ENCODE measurements at regions not wholly inside any gene's neighbourhood (a gene's known extent, or its start where the extent isn't known, plus 50 kb on each side); places are given as distances from the start of the nearest gene placed in this dataset.
A peak's percentile ranks its signal among the peaks of the same experiment; 100 is the strongest.
"Not testable (repeated sequence)": the region's sequence is repeated elsewhere in the genome, so short reads cannot be mapped to it uniquely, and the experiment has no call there.

GRCh38 chr11:38721586-38722315, 2123.7 kb upstream of the RAG2 start:
- no peak for DNase-seq (ENCODE audit: low spot score)

- no peak for DNase-seq (ENCODE audit: low spot score)
Measured at GRCh38 chr11:38718659-38719058, 2120.6 kb upstream of the RAG2 start.

DNA sequence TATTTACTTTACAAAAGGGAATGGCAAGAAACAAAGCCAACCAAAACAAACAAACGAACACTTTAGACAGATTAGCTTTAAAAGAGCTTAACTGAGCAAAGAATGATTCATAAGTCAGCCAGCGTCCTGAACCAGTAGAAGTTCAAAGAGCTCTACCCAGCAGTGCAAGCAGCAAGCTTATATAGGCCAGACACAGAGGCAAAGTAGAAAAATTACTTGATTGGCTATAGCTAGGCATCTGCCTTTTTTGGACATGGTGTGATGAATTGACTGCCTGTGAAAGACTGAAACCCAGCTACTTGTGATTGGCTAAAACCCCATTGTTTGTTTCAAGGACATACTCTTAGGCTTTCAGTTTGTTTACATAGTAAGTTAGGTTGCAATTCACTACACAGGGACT, 2120.0 kb upstream of the RAG2 start:
- no peak for DNase-seq (ENCODE audit: low spot score)

- DNase-seq (ENCODE audit: low spot score) = no peak
Measured at GRCh38 chr11:38711110-38711509, 2113.1 kb upstream of the RAG2 start.

DNA sequence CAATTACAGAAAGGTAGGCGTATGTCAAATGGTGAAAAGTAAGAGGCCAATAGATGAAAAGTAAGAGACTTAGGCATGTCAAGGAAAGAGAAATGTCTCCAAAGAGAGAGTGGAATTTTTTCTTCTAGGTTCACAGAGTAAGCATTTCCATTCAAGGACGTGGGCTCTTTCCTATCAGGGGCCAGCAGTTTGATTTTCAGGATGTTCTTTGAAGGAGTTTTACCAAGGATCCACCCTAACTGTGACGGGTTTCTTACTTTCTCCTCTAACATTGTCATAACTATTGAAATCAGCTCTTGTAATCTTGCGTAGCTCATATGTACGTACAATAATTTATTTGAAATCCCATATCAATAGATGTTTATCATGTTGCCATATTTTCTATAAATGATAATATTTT, 2112.2 kb upstream of the RAG2 start:
- no peak for DNase-seq (ENCODE audit: low spot score)

DNA sequence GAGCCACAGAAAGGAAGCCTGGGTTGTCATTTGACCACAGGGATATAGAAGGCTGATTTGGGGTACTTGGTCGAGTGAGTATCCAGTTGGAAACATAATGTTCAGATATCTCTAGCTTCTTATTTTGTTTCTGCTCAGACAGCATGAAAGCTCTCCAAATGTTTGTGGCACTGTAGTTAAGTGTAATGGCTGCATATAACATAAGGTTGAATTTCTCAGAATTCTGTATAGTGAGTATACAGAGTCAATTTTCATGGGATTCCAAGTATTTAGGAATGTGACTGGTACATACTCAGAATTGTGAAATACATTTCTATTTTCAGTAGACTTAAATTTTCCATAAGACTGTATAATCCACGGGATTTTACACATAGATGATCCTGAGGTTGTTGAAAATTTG, 2102.1 kb upstream of the RAG2 start:
- no peak for DNase-seq (ENCODE audit: low spot score)

GRCh38 chr11:38693306-38693705, 2095.3 kb upstream of the RAG2 start:
- DNase-seq (ENCODE audit: low spot score) = no peak

GRCh38 chr11:38690211-38690610, 2092.2 kb upstream of the RAG2 start:
- DNase-seq (ENCODE audit: low spot score) = not testable (repeated sequence)

GRCh38 chr11:38687008-38687407, 2089.0 kb upstream of the RAG2 start:
- no peak for DNase-seq (ENCODE audit: low spot score)

DNA sequence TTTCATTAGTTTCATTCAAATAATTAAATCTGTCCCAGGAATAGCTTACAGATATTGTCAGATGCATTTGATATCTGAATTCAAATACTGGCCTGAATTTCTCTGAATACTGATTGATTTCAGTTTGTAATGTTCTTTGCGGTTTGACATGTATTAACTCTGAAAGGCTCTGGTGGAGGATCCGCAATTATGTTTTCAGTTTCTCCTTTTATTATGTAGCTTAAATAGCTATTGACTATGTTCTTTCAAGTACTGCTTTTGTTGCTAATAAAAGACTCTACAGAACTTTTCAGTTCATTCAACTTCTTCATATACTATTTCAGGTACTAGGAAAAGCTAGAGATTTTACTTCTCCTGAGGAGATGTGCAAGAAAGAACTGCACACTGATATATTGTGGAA, 2085.4 kb upstream of the RAG2 start:
- no peak for DNase-seq (ENCODE audit: low spot score)

DNA sequence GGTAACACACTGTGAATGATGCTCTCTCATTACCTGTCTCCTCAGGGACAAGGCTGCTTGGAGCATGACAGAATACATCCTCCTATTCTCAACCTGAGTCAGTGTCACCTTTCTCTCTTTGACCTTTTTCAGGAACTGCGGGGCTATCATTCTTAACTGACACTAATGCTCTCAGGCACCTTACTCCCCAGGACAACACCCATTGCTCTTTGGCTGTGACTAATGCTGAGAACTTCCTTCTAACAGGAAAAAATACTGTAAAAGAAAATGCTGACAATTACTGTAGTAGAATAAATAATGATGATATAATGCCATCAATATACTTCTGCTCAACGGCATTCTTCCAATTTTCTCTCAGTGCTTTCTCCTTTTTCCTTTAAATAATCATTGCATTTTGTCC, 2082.7 kb upstream of the RAG2 start:
- no peak for DNase-seq (ENCODE audit: low spot score)

GRCh38 chr11:38680166-38680565, 2082.1 kb upstream of the RAG2 start:
- no peak for DNase-seq (ENCODE audit: low spot score)

- DNase-seq (ENCODE audit: low spot score) = no peak
Measured at GRCh38 chr11:38672445-38672844, 2074.4 kb upstream of the RAG2 start.

- DNase-seq (ENCODE audit: low spot score) = no peak
Measured at GRCh38 chr11:38667359-38667758, 2069.3 kb upstream of the RAG2 start.

GRCh38 chr11:38648604-38649003, 2050.6 kb upstream of the RAG2 start:
- DNase-seq (ENCODE audit: low spot score) = no peak

DNA sequence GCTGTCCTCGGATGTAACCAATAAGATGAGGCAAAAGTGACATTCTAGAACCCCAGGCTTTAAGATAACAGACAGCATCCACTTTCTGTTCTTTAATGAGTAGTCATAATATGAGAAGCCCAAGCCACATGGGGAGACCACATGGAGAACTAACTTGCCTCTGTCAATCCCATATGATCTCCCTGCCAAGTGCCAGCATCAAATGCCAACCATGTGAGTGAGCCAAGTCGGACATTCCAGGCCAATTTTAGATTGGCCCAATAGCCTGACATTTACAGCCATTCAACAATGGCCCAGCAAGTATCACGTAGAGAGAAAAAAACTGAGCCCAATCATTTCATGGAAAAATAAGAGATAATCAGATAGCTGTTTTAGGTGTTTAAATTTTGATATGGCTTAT, 2048.3 kb upstream of the RAG2 start:
- no peak for DNase-seq (ENCODE audit: low spot score)

- no peak for DNase-seq (ENCODE audit: low spot score)
Measured at GRCh38 chr11:38640854-38641253, 2042.8 kb upstream of the RAG2 start.

GRCh38 chr11:38612701-38613100, 2014.7 kb upstream of the RAG2 start:
- no peak for DNase-seq (ENCODE audit: low spot score)

- not testable (repeated sequence) for DNase-seq (ENCODE audit: low spot score)
Measured at GRCh38 chr11:38601371-38601770, 2003.3 kb upstream of the RAG2 start.

GRCh38 chr11:38598418-38598817, 2000.4 kb upstream of the RAG2 start:
- DNase-seq (ENCODE audit: low spot score) = peak; percentile 29

GRCh38 chr11:38595359-38596016, 1997.5 kb upstream of the RAG2 start:
- DNase-seq (ENCODE audit: low spot score) = not testable (repeated sequence)

DNA sequence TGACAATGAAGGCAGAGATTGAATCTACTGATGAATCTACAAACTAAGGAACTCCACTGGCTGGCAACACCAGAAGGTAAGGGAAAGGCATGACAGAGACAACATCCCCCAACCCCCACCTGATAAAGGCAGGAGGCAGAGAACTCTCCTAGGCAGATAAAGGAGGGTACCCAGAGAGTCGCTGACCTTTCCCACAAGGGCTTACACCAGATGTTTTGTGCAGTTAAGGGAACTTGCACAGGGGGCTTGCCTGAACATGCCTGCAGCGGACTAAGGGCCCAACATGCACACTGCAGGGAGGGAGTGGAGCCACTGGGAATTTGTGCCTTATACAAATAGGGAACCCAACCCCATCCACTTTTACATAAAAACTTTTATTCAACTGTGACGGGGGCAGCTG, 1996.9 kb upstream of the RAG2 start:
- no peak for DNase-seq (ENCODE audit: low spot score)

- no peak for DNase-seq (ENCODE audit: low spot score)
Measured at GRCh38 chr11:38593649-38594048, 1995.6 kb upstream of the RAG2 start.

DNA sequence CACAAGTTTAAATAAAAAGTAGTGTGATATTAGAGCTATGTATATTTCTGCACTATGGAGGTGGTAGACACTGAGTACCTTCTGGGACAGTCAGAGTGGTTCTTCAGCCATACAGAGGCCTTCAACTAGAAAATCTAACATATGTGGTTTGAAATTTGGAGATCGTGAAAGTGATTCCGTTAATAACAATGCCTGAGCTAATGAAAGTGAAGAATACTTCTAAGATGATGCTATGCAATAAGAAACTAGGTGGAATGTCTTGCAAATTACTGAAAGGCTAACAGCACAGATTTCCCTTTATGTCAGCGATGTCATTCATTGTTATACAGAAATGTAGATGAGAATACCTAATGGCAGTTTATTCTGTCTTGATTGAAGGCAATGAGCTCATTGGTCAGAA, 1984.7 kb upstream of the RAG2 start:
- no peak for DNase-seq (ENCODE audit: low spot score)

Measured in globus pallidus (tissue), 1 donor.